ENCODE measurements at regions not wholly inside any gene's neighbourhood (a gene's known extent, or its start where the extent isn't known, plus 50 kb on each side); places are given as distances from the start of the nearest gene placed in this dataset.

- H3K36me3 Mint-ChIP-seq (ENCODE audit: low read depth), result no peaks in the 10 kb centered on the region
- no peak for TF ChIP-seq CTCF (conservative IDR thresholded peaks at IDR 0.05)
- no peaks in the 10 kb centered on the region for H3K27me3 Mint-ChIP-seq (ENCODE audit: low read depth)
- no peak overlapping the region for H3K27ac Mint-ChIP-seq (ENCODE audit: unreplicated experiment)
- H3K4me1 Mint-ChIP-seq, result no peaks in the 10 kb centered on the region
- H3K4me3 Mint-ChIP-seq, result no peak overlapping the region
- DNase-seq (ENCODE audit: low read depth, low spot score), result no peak
- no peaks in the 10 kb centered on the region for H3K9me3 Mint-ChIP-seq
These were observed 189.4 kb upstream of the RREB1 start for GRCh38 chr6:6918216-6918983.

GRCh38 chr6:6919173-6919572, 188.6 kb upstream of the RREB1 start:
- no peaks in the 10 kb centered on the region for H3K4me1 Mint-ChIP-seq
- no peaks in the 10 kb centered on the region for H3K27me3 Mint-ChIP-seq (ENCODE audit: low read depth)
- no peaks in the 10 kb centered on the region for H3K9me3 Mint-ChIP-seq
- H3K4me3 Mint-ChIP-seq, result no peak overlapping the region
- TF ChIP-seq CTCF (conservative IDR thresholded peaks at IDR 0.05), result no peak
- no peaks in the 10 kb centered on the region for H3K36me3 Mint-ChIP-seq (ENCODE audit: low read depth)
- H3K27ac Mint-ChIP-seq (ENCODE audit: unreplicated experiment), result no peak overlapping the region
- no peak for DNase-seq (ENCODE audit: low read depth, low spot score)

GRCh38 chr6:6920114-6920986, 187.4 kb upstream of the RREB1 start:
- H3K4me1 Mint-ChIP-seq, result no peaks in the 10 kb centered on the region
- no peak overlapping the region for H3K27ac Mint-ChIP-seq (ENCODE audit: unreplicated experiment)
- no peaks in the 10 kb centered on the region for H3K9me3 Mint-ChIP-seq
- H3K36me3 Mint-ChIP-seq (ENCODE audit: low read depth), result no peaks in the 10 kb centered on the region
- no peak for TF ChIP-seq CTCF (conservative IDR thresholded peaks at IDR 0.05)
- H3K4me3 Mint-ChIP-seq, result no peak overlapping the region
- no peaks in the 10 kb centered on the region for H3K27me3 Mint-ChIP-seq (ENCODE audit: low read depth)
- no peak for DNase-seq (ENCODE audit: low read depth, low spot score)

GRCh38 chr6:6920987-6921313, 186.8 kb upstream of the RREB1 start:
- DNase-seq (ENCODE audit: low read depth, low spot score), result no peak
- TF ChIP-seq CTCF (conservative IDR thresholded peaks at IDR 0.05), result no peak
- Mint-ChIP-seq H3K27me3 (ENCODE audit: low read depth) (no peaks in the 10 kb centered on the region), H3K4me3 (no peak overlapping the region), H3K36me3 (ENCODE audit: low read depth) (no peaks in the 10 kb centered on the region), H3K9me3 (no peaks in the 10 kb centered on the region), H3K27ac (ENCODE audit: unreplicated experiment) (no peak overlapping the region), H3K4me1 (no peaks in the 10 kb centered on the region)

- Mint-ChIP-seq H3K9me3 (no peaks in the 10 kb centered on the region), H3K27ac (ENCODE audit: unreplicated experiment) (no peak overlapping the region), H3K36me3 (ENCODE audit: low read depth) (no peaks in the 10 kb centered on the region), H3K27me3 (ENCODE audit: low read depth) (no peaks in the 10 kb centered on the region), H3K4me3 (no peak overlapping the region), H3K4me1 (no peaks in the 10 kb centered on the region)
- no peak for DNase-seq (ENCODE audit: low read depth, low spot score)
- no peak for TF ChIP-seq CTCF (conservative IDR thresholded peaks at IDR 0.05)
These were observed 185.6 kb upstream of the RREB1 start for GRCh38 chr6:6922166-6922565.
